ENCODE measurements at regions not wholly inside any gene's neighbourhood (a gene's known extent, or its start where the extent isn't known, plus 50 kb on each side); places are given as distances from the start of the nearest gene placed in this dataset.

DNA sequence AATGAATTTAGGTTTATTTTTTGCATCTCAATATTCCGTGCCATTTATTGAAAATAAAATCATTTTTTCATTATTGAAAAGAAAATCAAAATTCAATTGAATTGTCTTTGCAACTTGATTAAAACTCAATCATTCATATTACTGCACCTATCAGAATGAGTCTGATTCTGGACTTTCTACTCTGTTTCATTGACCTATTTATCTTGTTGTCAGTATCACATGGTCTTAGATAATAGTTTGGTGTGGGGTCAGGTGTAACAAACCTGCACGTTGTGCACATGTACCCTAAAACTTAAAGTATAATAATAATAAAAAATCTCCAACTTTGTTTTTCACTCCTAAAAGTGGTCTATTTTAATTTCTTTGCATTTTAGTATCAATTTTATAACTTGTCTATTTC, 422.9 kb downstream of the RAD51AP2 start:
- Histone ChIP-seq H3K36me3 (ENCODE audit: insufficient read depth, low read length) (no peaks in the 10 kb centered on the region), H3K79me2 (ENCODE audit: insufficient read depth, low read length) (no peaks in the 10 kb centered on the region), H3K4me1 (ENCODE audit: insufficient read depth, low read length) (no peaks in the 10 kb centered on the region), H3K27me3 (ENCODE audit: insufficient read depth, low read length) (no peaks in the 10 kb centered on the region), H3K4me3 (ENCODE audit: insufficient read depth, low read depth, low read length) (no peak overlapping the region), H2AFZ (ENCODE audit: low read depth, low read length) (no peak overlapping the region), H3K4me2 (ENCODE audit: low read length) (no peak overlapping the region), H3K9ac (ENCODE audit: low read length) (no peak overlapping the region), H3K27ac (ENCODE audit: low read depth, low read length) (no peak overlapping the region), H3K9me3 (ENCODE audit: insufficient read depth, low read depth, low read length) (no peaks in the 10 kb centered on the region), H4K20me1 (ENCODE audit: insufficient read depth, low read length) (no peaks in the 10 kb centered on the region)
- Mint-ChIP-seq H3K4me3 (ENCODE audit: unreplicated experiment) (no peak overlapping the region), H3K4me1 (ENCODE audit: low read depth, unreplicated experiment) (peaks cover 7% of the 10 kb centered on the region), H3K27me3 (ENCODE audit: low read depth, unreplicated experiment) (no peaks in the 10 kb centered on the region), H3K27ac (ENCODE audit: unreplicated experiment) (no peak overlapping the region), H3K36me3 (ENCODE audit: low read depth, unreplicated experiment) (no peaks in the 10 kb centered on the region), H3K9me3 (ENCODE audit: unreplicated experiment) (no peaks in the 10 kb centered on the region)
- DNase-seq (ENCODE audit: low read depth) (no peak), FAIRE-seq (no peak)
- no peak for TF ChIP-seq CTCF (IDR thresholded peaks at IDR 0.05; ENCODE audit: insufficient read depth, low read depth, low read length)
- TF ChIP-seq EZH2 (IDR thresholded peaks at IDR 0.05; ENCODE audit: insufficient read depth, low read length), result no peak

GRCh38 chr2:17093712-17094111, 424.5 kb downstream of the RAD51AP2 start:
- Histone ChIP-seq H3K27me3 (ENCODE audit: insufficient read depth, low read length) (no peaks in the 10 kb centered on the region), H3K9me3 (ENCODE audit: insufficient read depth, low read depth, low read length) (no peaks in the 10 kb centered on the region), H3K27ac (ENCODE audit: low read depth, low read length) (no peak overlapping the region), H3K9ac (ENCODE audit: low read length) (no peak overlapping the region), H3K4me2 (ENCODE audit: low read length) (no peak overlapping the region), H3K4me3 (ENCODE audit: insufficient read depth, low read depth, low read length) (no peak overlapping the region), H3K79me2 (ENCODE audit: insufficient read depth, low read length) (no peaks in the 10 kb centered on the region), H4K20me1 (ENCODE audit: insufficient read depth, low read length) (no peaks in the 10 kb centered on the region), H3K4me1 (ENCODE audit: insufficient read depth, low read length) (no peaks in the 10 kb centered on the region), H2AFZ (ENCODE audit: low read depth, low read length) (no peak overlapping the region), H3K36me3 (ENCODE audit: insufficient read depth, low read length) (no peaks in the 10 kb centered on the region)
- FAIRE-seq (no peak), DNase-seq (ENCODE audit: low read depth) (no peak)
- Mint-ChIP-seq H3K4me1 (ENCODE audit: low read depth, unreplicated experiment) (peaks cover 7% of the 10 kb centered on the region), H3K27ac (ENCODE audit: unreplicated experiment) (no peak overlapping the region), H3K4me3 (ENCODE audit: unreplicated experiment) (no peak overlapping the region), H3K9me3 (ENCODE audit: unreplicated experiment) (peaks cover 1% of the 10 kb centered on the region), H3K36me3 (ENCODE audit: low read depth, unreplicated experiment) (peaks cover 2% of the 10 kb centered on the region), H3K27me3 (ENCODE audit: low read depth, unreplicated experiment) (no peaks in the 10 kb centered on the region)
- TF ChIP-seq CTCF (IDR thresholded peaks at IDR 0.05; ENCODE audit: insufficient read depth, low read depth, low read length) (no peak), EZH2 (IDR thresholded peaks at IDR 0.05; ENCODE audit: insufficient read depth, low read length) (no peak)

GRCh38 chr2:17086990-17087389, 421.4 kb upstream of the CYRIA start:
- Histone ChIP-seq H3K27ac (ENCODE audit: low read depth, low read length) (no peak overlapping the region), H3K4me2 (ENCODE audit: low read length) (no peak overlapping the region), H3K79me2 (ENCODE audit: insufficient read depth, low read length) (no peaks in the 10 kb centered on the region), H3K27me3 (ENCODE audit: insufficient read depth, low read length) (no peaks in the 10 kb centered on the region), H3K9ac (ENCODE audit: low read length) (no peak overlapping the region), H4K20me1 (ENCODE audit: insufficient read depth, low read length) (no peaks in the 10 kb centered on the region), H2AFZ (ENCODE audit: low read depth, low read length) (no peak overlapping the region), H3K36me3 (ENCODE audit: insufficient read depth, low read length) (no peaks in the 10 kb centered on the region), H3K9me3 (ENCODE audit: insufficient read depth, low read depth, low read length) (no peaks in the 10 kb centered on the region), H3K4me3 (ENCODE audit: insufficient read depth, low read depth, low read length) (no peak overlapping the region), H3K4me1 (ENCODE audit: insufficient read depth, low read length) (no peaks in the 10 kb centered on the region)
- Mint-ChIP-seq H3K4me3 (ENCODE audit: unreplicated experiment) (no peak overlapping the region), H3K4me1 (ENCODE audit: low read depth, unreplicated experiment) (peaks cover 27% of the 10 kb centered on the region), H3K36me3 (ENCODE audit: low read depth, unreplicated experiment) (peaks cover 2% of the 10 kb centered on the region), H3K27ac (ENCODE audit: unreplicated experiment) (no peak overlapping the region), H3K27me3 (ENCODE audit: low read depth, unreplicated experiment) (no peaks in the 10 kb centered on the region), H3K9me3 (ENCODE audit: unreplicated experiment) (peaks cover 1% of the 10 kb centered on the region)
- DNase-seq (ENCODE audit: low read depth), result no peak
- no peak for FAIRE-seq
- TF ChIP-seq EZH2 (IDR thresholded peaks at IDR 0.05; ENCODE audit: insufficient read depth, low read length), result no peak
- TF ChIP-seq CTCF (IDR thresholded peaks at IDR 0.05; ENCODE audit: insufficient read depth, low read depth, low read length), result no peak
